HG03460 (cell line): ENCODE measurements at regions not wholly inside any gene's neighbourhood (a gene's known extent, or its start where the extent isn't known, plus 50 kb on each side); places are given as distances from the start of the nearest gene placed in this dataset.

Source experiments
- ATAC-seq: cut with Tn5 transposase; IDR thresholded peaks from one replicate; pipeline ENCODE4 v1.9.1; 2021; ENCODE audit not compliant: unreplicated experiment

- no peak for ATAC-seq
Measured at GRCh38 chr18:24672165-24672941, 211.9 kb downstream of the HRH4 start.

GRCh38 chr18:24674200-24674599 lies 213.8 kb downstream of the HRH4 start:
- ATAC-seq: no peak

- ATAC-seq: no peak
Measured at GRCh38 chr18:24674605-24675004, 214.2 kb downstream of the HRH4 start.

- no peak for ATAC-seq
Measured at GRCh38 chr18:24677011-24677410, 216.6 kb downstream of the HRH4 start.

GRCh38 chr18:24678107-24678506 lies 217.7 kb downstream of the HRH4 start:
- no peak for ATAC-seq

GRCh38 chr18:24678626-24679025 lies 218.2 kb downstream of the HRH4 start:
- no peak for ATAC-seq

GRCh38 chr18:24679062-24679461 lies 218.6 kb downstream of the HRH4 start:
- ATAC-seq: no peak

- no peak for ATAC-seq
Measured at GRCh38 chr18:24683925-24684324, 223.5 kb downstream of the HRH4 start.

GRCh38 chr18:24685254-24685959 lies 225.0 kb downstream of the HRH4 start:
- no peak for ATAC-seq

GRCh38 chr18:24695168-24695567 lies 234.7 kb downstream of the HRH4 start:
- ATAC-seq: no peak

- ATAC-seq: no peak
Measured at GRCh38 chr18:24702001-24702515, 241.6 kb downstream of the HRH4 start.

GRCh38 chr18:24703316-24703715 lies 242.9 kb downstream of the HRH4 start:
- ATAC-seq: no peak

- ATAC-seq: no peak
Measured at GRCh38 chr18:24704946-24705630, 244.7 kb downstream of the HRH4 start.

- no peak for ATAC-seq
Measured at GRCh38 chr18:24710474-24710873, 250.0 kb downstream of the HRH4 start.

GRCh38 chr18:24719791-24720190 lies 259.4 kb downstream of the HRH4 start:
- no peak for ATAC-seq

- no peak for ATAC-seq
Measured at GRCh38 chr18:24721388-24721787, 261.0 kb downstream of the HRH4 start.

GRCh38 chr18:24725644-24726415 lies 265.4 kb downstream of the HRH4 start:
- ATAC-seq: no peak

GRCh38 chr18:24726727-24727492 lies 266.5 kb downstream of the HRH4 start:
- ATAC-seq: no peak

- ATAC-seq: no peak
Measured at GRCh38 chr18:24727685-24728084, 267.2 kb downstream of the HRH4 start.

GRCh38 chr18:24731158-24731557 lies 270.7 kb downstream of the HRH4 start:
- no peak for ATAC-seq
